Testis (tissue), 2 donors: ENCODE measurements at regions not wholly inside any gene's neighbourhood (a gene's known extent, or its start where the extent isn't known, plus 50 kb on each side); places are given as distances from the start of the nearest gene placed in this dataset.

Experiments
- DNase-seq: peaks from one replicate; pipeline ENCODE4 v3.0.0-alpha.2; 2019
- H3K27ac ChIP-seq, 2 donors: fragments of 200-600 bp; sonication (generic); one replicate each; pipeline ENCODE4 v1.5.1; 2019
- H3K27me3 ChIP-seq: fragments of 200-600 bp; sonication (generic); one replicate; pipeline ENCODE4 v1.5.1; 2019
- H3K36me3 ChIP-seq: fragments of 200-600 bp; sonication (generic); one replicate; pipeline ENCODE4 v1.5.1; 2017; ENCODE audit warnings: low read depth; ENCODE audit errors: missing control alignments
- H3K4me1 ChIP-seq: fragments of 200-600 bp; sonication (generic); one replicate; pipeline ENCODE4 v1.5.1; 2019
- H3K4me3 ChIP-seq, 2 donors: fragments of 200-600 bp; sonication (generic); one replicate each; pipeline ENCODE4 v1.5.1; 2017 to 2019
- H3K9me3 ChIP-seq: fragments of 200-600 bp; sonication (generic); one replicate; pipeline ENCODE4 v1.5.1; 2017
- CTCF ChIP-seq, 3 experiments: fragments of 450-650 bp in 2 of 3; fragments of 200-600 bp in 1 of 3; sonication (generic) in 1 of 3; IDR thresholded peaks; one replicate each; pipeline ENCODE4 v1.5.1; 2016 to 2019; ENCODE audit warnings: antibody characterized with exemption in 3 of 3, mild to moderate bottlenecking in 2 of 3, moderate library complexity in 1 of 3
- POLR2A ChIP-seq: fragments of 450-650 bp; IDR thresholded peaks from one replicate; pipeline ENCODE4 v1.6.1; 2017; ENCODE audit warnings: antibody characterized with exemption, mild to moderate bottlenecking, moderate library complexity
- whole genome bisulfite sequencing, 2 donors: methylation state at CpG; one replicate each; pipeline ENCODE4 v1.1.5; 2018; 5-methylcytosine and 5-hydroxymethylcytosine counted together
- intact Hi-C: fragments of 100-400 bp; cut with DNase I; formaldehyde crosslinking; loops from one replicate; pipeline ENCODE4 v1.15.1; 2023; ENCODE audit warnings: low total_unique reads

- H3K4me1 ChIP-seq: no peaks in the 10 kb centered on the region
- TF ChIP-seq POLR2A (no peak), CTCF (IDR thresholded peaks at IDR 0.05) (no peak)
- no peaks in the 10 kb centered on the region for H3K36me3 ChIP-seq
- no peak for DNase-seq
- intact Hi-C loops: no loop called here
- H3K27ac ChIP-seq: no peak overlapping the region
- H3K9me3 ChIP-seq: no peaks in the 10 kb centered on the region
- H3K4me3 ChIP-seq: no peak overlapping the region
- no peaks in the 10 kb centered on the region for H3K27me3 ChIP-seq
Measured at GRCh38 chr4:28373191-28373590, 1512.5 kb downstream of the STIM2 start.

- no peak overlapping the region for H3K27ac ChIP-seq
- intact Hi-C loops: no loop called here
- no peaks in the 10 kb centered on the region for H3K4me1 ChIP-seq
- no peak overlapping the region for H3K4me3 ChIP-seq
- no peak for TF ChIP-seq CTCF (IDR thresholded peaks at IDR 0.05)
- no peak for TF ChIP-seq POLR2A
- no peaks in the 10 kb centered on the region for H3K9me3 ChIP-seq
- DNase-seq: no peak
- WGBS, 2 donors: 82 to 83% methylated on average over 1 of the region's 1 CpG
- no peaks in the 10 kb centered on the region for H3K27me3 ChIP-seq
- H3K36me3 ChIP-seq: no peaks in the 10 kb centered on the region
Measured at GRCh38 chr4:28373601-28374000, 1513.0 kb downstream of the STIM2 start.

GRCh38 chr4:28378109-28378830, 1517.6 kb downstream of the STIM2 start:
- H3K4me1 ChIP-seq: no peaks in the 10 kb centered on the region
- no peak for TF ChIP-seq POLR2A
- TF ChIP-seq CTCF (IDR thresholded peaks at IDR 0.05): no peak
- intact Hi-C loops: no loop called here
- H3K4me3 ChIP-seq: no peak overlapping the region
- H3K9me3 ChIP-seq: no peaks in the 10 kb centered on the region
- WGBS, 2 donors: 72 to 82% methylated on average over 6 of the region's 6 CpGs
- no peak for DNase-seq
- no peaks in the 10 kb centered on the region for H3K27me3 ChIP-seq
- H3K27ac ChIP-seq: no peak overlapping the region
- no peaks in the 10 kb centered on the region for H3K36me3 ChIP-seq

GRCh38 chr4:28385801-28386200, 1525.2 kb downstream of the STIM2 start:
- no peak overlapping the region for H3K4me3 ChIP-seq
- no peaks in the 10 kb centered on the region for H3K27me3 ChIP-seq
- TF ChIP-seq CTCF (IDR thresholded peaks at IDR 0.05): no peak
- no peak for TF ChIP-seq POLR2A
- 93 to 97% methylated on average over 2 of the region's 2 CpGs for WGBS, 2 donors
- no peaks in the 10 kb centered on the region for H3K9me3 ChIP-seq
- H3K36me3 ChIP-seq: no peaks in the 10 kb centered on the region
- DNase-seq: no peak
- intact Hi-C loops: no loop called here
- H3K27ac ChIP-seq: no peak overlapping the region
- no peaks in the 10 kb centered on the region for H3K4me1 ChIP-seq

- no peak overlapping the region for H3K4me3 ChIP-seq
- no peak overlapping the region for H3K27ac ChIP-seq
- no peaks in the 10 kb centered on the region for H3K27me3 ChIP-seq
- H3K9me3 ChIP-seq: no peaks in the 10 kb centered on the region
- no peaks in the 10 kb centered on the region for H3K36me3 ChIP-seq
- no peak for TF ChIP-seq CTCF (IDR thresholded peaks at IDR 0.05)
- no peak for TF ChIP-seq POLR2A
- no peaks in the 10 kb centered on the region for H3K4me1 ChIP-seq
- DNase-seq: no peak
- intact Hi-C loops: no loop called here
Measured at GRCh38 chr4:28386776-28387175, 1526.1 kb downstream of the STIM2 start.
